T-helper 22 cell (primary cell): ENCODE measurements at regions not wholly inside any gene's neighbourhood (a gene's known extent, or its start where the extent isn't known, plus 50 kb on each side); places are given as distances from the start of the nearest gene placed in this dataset.

ENCODE experiments used
- DNase-seq: peaks from one replicate; pipeline ENCODE4 v3.0.0-alpha.2; 2020; ENCODE audit warnings: low read depth

DNA sequence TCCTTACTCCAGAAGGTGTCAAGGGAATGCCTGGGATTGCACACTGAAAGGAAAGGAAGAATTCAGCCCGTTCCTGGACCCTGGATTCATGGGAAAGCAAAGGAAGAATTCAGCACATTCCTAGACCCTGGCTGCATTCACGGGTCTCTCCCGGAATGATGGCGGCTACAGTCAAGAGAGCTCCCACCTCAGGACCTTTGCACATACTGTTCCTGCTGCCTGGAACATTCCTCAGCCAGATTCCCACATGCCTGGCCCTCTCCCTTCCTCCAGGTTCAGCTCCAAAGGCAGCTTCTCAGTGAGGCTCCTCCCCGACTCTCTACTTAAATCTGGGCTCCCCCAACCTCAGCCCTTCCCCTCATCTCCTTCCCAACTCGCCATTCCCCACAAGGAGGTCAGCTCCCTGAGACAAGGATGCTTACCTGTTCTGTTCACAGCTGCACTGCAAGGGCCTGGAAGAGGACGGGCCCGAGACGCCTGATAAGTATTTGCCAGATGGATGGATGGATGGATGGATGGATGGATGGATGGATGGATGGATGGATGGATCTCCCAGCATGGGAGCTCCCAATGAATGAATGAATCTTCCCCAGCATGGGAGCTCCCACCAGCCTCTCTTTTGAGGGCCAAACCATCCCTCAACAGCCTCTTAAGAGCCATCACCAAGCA is 77.4 kb downstream of the NCOR2 start:
- no peak for DNase-seq

DNA sequence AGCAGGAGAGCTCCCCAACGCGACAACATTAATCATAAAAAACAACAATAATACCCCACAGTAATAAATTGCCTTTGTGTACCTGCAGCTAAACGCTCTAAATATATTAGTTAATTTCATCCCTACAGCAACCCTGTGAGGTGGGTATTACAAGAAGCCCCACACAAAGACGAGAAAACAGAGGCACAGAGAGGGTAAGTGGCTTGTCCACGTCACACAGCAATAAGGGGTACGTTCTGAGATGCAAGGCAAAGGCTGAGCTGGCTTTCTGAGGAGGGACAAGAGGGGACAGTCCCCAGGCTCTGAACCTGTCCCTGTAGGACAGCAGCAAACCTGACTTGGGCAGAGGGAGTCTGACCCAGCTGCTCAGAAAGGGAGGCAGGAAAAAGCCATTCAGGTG is 78.2 kb downstream of the NCOR2 start:
- no peak for DNase-seq

- no peak for DNase-seq
Observed at GRCh38 chr12:124488520-124488919, 78.9 kb downstream of the NCOR2 start.

DNA sequence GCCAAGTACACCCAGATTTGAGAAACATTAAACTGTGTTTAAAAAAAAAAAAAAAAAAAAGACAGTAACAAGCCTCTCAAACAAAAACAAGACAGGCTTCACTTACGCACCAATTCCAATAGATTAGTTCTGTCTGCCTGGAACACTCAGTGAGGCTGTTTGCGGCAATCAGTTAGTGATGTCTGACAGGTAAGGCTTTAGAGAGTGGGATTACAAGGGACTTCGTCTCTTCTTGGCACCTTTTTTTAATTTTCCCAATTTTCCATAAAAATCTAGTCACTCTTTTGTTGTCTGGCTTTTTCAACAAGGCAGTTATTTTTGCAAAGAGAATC is 79.6 kb downstream of the NCOR2 start:
- DNase-seq: no peak

- no peak for DNase-seq
Observed at GRCh38 chr12:124487066-124487833, 80.2 kb downstream of the NCOR2 start.

GRCh38 chr12:124486346-124486963 is 81.0 kb downstream of the NCOR2 start:
- DNase-seq: no peak

DNA sequence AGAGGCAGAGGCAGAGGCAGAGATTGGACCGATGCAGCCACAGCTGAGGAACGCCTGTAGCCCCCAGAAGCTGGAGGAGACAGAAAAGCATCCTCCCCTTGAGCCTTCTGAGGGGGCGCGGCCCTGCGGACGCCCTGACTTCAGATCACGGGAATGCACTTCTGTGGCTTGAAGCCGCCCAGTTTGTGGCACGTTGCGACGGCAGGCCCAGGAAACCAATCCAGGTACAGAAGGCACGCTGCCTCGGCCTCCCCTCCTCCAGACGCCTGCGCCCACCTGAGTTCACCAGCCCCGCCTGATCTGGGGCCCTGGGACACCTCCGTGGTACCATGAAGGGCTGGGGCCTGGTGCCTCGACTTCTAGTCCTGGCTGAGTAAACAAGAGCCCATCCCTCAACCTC is 82.0 kb downstream of the NCOR2 start:
- no peak for DNase-seq

GRCh38 chr12:124484526-124484953 is 82.9 kb downstream of the NCOR2 start:
- DNase-seq: no peak

DNA sequence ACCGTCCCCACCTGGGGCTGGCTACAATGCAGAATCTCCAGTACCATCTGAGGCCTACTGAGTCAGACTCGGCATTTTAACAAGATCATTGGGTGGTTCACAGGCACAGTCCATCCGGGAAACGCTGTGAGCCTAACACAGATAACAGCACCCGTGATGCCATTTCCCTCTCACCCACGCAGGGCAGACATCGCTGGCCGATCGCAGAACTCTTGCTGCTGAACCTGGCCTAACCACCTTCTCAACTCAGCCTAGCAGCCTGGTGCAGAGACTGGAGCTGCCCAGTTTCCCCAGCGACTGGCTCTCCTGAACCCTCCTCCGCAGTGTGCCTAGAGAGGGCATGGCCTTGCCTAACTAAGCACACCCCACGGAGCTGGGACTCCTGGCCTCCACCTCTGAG is 83.3 kb downstream of the NCOR2 start:
- DNase-seq: no peak

- DNase-seq: no peak
Observed at GRCh38 chr12:124482901-124483799, 84.3 kb downstream of the NCOR2 start.

GRCh38 chr12:124482567-124482893 is 84.9 kb downstream of the NCOR2 start:
- no peak for DNase-seq

GRCh38 chr12:124481772-124482566 is 85.4 kb downstream of the NCOR2 start:
- DNase-seq: no peak

- DNase-seq: no peak
Observed at GRCh38 chr12:124481257-124481750, 86.1 kb downstream of the NCOR2 start.

DNA sequence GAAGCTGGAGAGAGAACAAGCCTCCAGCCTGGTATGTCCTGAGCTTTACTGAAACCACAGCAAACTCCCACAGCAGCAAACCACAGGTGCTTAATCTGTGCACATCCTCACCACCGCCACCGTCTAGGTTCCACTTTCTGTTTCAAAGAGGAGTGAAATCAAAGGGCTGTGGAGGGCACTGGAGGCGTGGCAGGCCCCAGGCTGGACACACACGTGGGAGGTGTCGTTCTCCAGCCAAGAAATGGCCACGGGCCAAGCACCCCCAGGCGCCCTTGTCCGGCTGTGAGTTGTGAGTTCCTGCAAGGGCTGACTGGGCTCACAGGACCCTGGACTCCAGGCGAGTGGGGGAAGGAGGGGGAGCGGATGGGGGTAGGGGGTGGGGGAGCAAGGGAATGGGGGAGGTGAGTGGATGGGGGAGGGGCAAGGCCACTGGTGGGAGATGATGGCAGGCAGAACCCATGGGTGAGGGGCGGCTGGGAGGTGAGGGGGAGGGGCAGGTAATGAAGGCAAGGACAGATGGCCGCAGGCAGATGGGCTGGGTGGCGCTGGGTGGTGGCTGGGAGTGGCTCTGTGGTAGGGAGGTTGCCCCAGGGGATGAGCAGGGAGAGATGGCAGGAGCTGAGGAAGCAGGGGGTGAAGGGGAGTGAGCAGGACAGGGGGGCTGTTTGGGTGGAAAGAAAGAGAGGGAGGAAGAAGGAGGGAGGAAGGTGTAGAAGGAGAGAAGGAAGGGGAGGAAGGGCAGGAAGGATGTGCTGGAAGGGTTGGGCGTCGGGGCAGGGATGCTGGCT is 86.7 kb downstream of the NCOR2 start:
- DNase-seq: no peak

GRCh38 chr12:124479680-124480468 is 87.5 kb downstream of the NCOR2 start:
- no peak for DNase-seq

DNA sequence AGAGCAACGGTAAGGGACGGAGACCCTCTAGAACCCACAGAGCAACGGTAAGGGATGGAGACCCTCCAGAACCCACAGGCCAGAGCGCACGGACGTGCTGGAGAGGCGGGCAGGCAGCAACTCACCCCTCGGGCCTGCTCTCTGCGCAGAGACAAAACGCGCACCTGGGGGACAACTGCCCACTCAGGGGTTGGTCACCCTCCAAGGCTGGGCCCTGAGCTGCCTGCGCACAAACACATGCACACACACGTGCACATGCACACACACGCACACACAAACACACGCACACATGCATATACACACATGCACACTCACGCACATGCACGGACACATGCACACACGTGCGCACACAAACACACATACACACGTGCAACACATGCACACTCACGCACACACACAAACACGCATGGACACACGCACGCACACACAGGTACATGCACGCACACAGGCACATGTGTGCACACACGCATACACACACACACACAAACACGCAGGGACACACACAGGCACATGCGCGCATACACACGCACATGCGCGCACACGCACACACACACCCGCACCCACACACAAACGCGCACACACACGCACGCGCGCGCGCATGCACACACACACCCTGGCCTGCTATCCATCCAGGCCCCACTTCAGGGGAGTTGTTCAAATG is 88.3 kb downstream of the NCOR2 start:
- no peak for DNase-seq

- DNase-seq: no peak
Observed at GRCh38 chr12:124478416-124478815, 89.0 kb downstream of the NCOR2 start.

DNA sequence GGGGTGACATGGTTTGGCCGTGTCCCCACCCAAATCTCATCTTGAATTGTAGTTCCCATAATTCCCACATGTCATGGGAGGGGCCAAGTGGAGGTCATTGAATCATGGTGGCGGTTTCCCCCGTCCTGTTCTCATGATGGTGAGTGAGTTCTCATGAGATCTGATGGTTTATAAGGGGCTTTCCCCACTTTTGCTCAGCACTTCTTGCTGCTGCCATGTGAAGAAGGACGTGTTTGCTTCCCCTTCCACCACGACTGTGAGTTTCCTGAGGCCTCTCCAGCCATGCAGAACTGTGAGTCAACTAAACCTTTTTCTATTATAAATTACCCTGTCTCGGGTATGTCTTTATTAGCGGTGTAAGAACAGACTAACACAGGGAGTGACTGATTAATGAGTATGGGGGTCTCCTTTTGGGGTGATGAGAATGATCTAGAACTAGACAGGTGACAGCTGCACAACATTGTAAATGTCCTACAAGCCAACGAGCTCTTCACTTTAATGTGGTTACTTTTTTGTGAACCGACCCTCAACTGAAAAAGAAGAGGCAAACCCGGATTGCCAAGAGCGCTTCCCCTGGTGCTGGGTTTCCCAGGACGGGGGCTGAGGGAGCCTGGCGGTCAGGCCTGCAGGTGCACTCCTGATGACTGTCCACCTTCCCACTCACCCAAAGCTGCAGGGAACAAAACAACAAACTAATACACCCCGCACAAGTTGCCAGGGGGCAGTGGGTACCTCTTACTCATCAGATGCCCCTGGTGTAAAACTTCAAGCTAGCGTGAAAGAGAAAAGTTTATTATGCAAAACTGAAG is 90.1 kb downstream of the NCOR2 start:
- no peak for DNase-seq
